HG02678 (cell line): ENCODE measurements at regions not wholly inside any gene's neighbourhood (a gene's known extent, or its start where the extent isn't known, plus 50 kb on each side); places are given as distances from the start of the nearest gene placed in this dataset.

Experiments
- ATAC-seq: cut with Tn5 transposase; IDR thresholded peaks from one replicate; pipeline ENCODE4 v1.9.1; 2021; ENCODE audit warnings: mild to moderate bottlenecking, moderate library complexity; ENCODE audit not compliant: unreplicated experiment

DNA sequence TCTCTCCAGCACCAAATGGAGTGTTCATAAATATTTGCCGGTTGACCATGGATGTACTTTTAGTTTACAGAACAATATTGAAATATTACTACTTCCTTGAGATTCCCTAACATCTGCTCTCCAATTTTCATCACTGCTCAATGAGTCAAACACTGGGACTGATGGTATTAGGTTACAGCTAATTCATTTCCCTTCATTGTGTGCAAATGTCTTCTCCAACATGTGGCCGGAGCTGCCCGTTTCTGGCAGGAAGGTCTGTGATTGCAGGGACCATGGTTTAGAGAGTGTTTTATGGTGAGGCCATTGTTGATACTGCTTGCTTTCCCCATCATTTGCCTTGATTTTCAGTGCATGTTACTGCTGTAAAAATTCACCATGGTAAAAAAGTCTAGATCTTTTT, 209.3 kb downstream of the HS3ST3B1 start:
- no peak for ATAC-seq

DNA sequence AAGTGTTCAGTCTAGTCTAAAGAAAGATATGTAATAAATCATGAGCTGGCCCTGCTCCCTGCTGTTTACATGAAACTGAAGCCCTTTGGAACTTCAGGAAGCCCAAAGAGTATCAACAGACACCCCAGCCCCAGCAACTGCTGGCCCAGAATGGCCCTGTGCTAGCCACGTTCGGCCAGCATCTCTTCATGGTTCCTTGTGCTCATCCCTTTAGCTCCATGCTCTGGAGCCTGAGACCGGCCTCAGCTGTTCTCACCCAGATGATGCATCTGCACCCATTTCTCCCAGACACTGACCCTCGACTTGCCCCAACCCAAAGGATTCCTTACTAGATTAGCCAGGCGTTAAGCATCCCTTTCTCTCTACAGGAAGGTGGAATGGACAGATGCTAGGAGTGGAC, 207.3 kb downstream of the HS3ST3B1 start:
- no peak for ATAC-seq

DNA sequence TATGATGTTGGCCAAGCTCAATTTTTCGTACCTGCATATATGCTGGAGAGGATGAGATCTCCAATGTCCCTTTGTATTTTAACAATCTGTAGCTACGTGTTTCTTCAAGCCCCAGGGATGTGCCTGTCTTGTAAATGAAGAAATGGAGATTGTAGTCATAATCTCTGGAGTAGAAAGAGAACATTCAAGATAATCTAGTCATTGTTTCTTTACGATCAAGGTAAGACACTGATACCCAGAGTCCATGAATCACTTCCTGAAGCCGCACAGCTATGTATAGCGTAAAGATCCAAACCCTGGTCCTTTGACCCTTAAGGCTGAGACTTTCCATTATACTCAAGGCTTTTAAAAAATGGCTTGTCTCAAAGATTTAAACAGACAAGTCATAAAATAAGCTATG, 205.5 kb downstream of the HS3ST3B1 start:
- ATAC-seq: no peak

DNA sequence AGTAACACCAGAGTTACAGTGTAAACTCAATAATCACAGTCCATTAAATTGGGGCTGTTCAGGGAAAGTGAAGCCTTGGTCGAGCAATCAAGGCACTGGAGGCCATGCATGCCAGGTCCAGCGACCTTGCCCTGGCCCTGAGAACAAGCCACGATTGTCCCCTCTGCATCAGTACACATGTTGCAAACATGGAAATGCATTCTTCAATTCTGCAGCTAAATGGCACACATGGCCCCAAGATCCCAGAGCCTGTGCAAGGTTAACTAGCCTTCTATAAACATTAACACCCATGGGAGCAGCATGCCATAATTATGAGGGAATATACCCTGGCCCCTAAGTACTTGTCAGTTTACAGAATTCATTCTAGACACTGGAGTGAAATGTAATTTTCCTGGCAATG, 204.7 kb downstream of the HS3ST3B1 start:
- no peak for ATAC-seq

DNA sequence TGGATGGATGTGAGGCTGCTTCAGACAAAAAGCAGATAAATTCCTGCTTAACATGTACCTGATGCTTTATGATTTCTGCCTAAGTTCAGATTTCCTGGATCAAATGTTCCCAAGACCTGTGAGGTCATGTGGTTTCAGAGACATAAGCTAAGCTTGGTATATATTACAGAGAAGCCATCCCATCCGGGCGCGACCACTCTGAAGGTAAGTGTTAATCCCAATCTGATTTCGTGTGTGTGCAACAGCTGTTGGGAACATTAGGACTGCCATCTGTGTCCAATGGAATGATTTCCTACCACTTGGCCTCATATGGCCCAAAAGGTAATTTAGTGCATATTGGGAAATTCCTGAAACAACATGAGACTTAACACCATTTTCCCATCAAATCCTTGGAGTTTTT, 199.1 kb downstream of the HS3ST3B1 start:
- ATAC-seq: no peak

DNA sequence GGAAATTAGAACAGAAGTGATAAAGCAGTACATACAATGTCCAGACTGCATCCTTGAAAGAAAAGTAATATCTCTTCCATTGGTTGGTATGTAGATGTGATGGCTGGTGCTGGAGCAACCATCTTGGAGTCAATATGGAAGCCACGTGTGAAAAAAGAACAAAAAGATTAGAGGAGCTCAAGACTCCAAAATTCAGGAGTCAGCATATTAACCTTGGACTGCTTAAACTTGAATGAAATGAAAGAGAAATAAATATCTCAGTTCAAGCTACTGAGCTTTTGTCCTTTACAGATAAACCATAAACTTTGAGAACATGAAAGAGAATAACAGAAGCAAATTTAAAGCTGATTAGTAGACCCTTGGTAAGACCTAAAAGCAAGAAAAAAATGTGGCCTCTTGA, 197.9 kb downstream of the HS3ST3B1 start:
- ATAC-seq: no peak

DNA sequence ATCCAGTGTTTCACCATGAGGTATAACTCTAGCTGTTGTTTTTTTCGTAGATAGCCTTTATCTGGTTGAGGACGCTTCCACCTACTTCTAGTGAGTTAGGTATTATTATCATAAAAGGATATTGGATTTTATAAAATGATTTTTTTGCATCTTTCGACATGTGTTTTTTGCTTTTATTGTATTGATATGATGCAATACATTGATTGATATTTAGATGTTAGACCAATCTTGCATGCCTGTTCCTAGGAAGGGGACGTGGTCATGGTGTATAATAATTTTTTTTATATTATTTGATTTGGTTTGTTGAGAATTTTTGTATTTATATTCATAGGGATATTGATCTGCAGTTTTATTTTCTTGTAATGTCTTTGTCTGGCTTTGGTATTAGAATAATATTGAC, 193.3 kb downstream of the HS3ST3B1 start:
- no peak for ATAC-seq

DNA sequence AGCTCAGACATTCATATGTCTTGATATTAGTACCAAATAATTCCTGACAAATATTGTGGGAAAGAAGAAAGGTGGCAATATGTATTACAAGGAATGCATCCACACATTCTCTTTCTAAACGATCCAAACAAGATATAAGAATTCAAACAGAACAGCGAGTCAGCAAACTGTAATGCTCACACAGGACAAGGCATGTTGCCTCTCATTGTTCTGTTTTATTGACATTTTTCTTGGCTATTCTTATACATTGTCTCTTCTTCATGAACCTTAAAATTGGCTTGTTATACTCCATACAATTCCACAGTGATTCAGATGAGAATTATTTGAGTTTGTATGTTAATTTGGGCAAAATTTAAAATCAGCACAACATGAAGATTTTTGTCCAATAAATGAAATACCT, 189.1 kb downstream of the HS3ST3B1 start:
- ATAC-seq: no peak

DNA sequence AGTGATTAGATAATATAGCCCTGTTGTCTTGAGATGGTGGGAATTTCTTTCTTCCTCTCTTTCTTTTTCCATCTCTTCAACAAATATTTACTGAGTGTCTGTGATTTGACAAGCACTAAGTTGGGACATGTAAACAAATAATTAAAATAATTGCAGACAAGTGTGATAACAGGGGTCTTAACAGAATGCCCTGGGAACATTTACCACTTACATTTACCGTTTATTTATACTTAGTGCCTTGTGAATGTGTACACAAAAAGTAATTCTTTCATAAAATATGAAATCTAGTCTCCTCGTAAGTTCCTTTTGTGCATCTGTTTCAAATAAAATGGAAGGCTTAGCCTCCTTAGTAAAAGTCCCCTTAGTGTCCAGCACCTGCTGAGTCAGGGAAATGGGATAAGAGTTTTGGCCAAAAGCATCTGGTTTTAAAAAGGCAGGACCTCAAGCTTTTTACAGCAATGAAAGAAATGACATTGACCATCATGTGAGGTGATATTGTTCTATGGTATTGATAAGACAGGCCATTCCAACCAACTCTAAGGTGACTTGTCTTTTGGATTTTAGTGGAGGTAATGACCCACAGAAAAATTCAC, 188.2 kb downstream of the HS3ST3B1 start:
- ATAC-seq: no peak

DNA sequence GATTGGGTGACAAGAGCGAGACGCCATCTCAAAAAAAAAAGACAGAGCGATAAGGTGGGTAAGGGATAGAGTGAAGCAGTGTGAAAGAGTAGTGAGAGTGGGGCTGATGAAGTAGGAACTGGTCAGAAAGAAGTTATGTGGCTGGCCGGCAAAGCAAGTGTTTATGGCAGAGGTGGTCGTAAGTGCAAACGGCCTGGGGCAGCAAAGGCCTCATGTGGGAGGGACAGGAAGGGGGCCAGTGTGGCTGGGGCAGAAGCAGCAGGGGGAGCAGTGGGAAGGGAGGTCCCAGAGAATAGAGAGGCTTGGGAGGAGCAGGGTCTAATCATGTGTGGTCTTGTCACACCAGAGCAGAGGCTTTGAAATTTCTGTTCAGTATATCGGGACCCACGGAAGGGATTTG, 186.2 kb downstream of the HS3ST3B1 start:
- no peak for ATAC-seq

DNA sequence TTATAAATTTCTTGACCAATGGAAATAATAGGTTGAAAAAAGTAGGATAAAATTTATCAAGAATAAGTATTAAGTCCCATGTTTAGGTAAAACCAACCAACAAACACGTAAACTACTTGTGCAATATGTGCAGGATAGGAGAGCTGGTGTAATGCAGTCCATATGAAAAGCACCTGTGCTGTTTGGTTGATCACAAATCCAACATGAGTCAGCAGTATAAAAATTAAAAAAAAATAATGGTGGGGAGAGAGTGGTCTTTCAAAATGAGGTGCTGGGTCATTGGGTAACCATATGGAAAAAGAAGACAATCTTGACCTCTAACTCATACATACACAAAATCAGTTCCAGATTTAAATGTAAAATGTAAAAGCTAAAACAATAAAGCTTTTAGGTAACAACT, 181.8 kb downstream of the HS3ST3B1 start:
- ATAC-seq: no peak

DNA sequence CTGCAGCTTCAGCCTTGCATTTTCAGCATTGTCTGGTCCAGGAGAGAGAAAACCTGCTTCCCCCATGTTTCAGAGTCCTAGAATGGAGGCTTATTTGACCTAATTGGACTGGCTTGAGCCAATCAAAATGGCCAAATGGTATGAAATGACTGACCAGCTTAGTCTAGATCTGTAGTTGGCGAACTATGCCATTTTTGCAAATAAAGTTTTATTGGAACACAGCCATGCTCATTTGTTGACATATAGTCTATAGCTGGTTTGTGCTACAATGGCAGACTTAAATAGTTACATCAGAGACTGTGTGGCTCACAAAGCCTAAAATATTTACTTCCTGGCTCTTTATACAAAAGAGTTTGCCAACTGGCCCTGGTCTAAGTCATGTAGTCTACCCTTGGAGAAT, 180.8 kb downstream of the HS3ST3B1 start:
- no peak for ATAC-seq

DNA sequence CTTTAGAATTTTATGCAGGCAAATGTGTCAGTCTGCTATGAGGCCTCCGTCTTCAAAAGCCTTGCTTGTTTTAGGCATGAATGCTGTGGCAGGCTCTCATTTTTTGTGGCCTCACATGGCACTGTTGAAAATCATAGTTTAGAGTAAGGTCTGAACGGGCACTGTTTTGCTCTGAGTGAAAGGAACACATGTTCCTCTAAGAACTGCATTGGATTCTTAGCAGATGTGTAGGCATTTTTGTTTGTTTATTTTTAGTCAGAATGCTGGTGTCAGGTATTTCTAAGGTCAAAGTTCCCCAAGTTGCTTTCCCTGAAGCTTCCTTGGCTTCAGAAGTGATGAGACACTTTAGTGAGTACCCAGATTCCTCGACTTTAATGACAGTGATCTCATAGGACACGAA, 173.7 kb downstream of the HS3ST3B1 start:
- no peak for ATAC-seq

DNA sequence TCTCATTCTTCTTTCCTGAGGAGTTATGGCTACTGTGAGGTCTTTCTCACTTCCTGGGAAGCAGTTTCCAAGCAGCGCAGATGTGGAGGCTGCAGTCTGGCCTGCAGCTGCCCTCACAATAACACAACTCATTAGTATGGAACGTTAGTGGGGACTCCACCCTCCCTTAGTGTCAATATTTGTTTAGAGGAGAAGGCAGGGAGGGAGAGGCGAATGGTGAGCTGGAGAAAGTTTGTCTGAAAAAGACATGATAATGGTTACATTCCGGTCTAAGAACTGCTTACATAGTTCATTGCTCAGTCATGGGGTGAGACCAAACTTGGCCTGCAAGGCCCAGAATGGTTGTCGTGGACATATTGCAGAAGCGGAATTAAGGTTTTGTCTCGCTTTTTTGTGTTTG, 170.2 kb downstream of the HS3ST3B1 start:
- no peak for ATAC-seq

DNA sequence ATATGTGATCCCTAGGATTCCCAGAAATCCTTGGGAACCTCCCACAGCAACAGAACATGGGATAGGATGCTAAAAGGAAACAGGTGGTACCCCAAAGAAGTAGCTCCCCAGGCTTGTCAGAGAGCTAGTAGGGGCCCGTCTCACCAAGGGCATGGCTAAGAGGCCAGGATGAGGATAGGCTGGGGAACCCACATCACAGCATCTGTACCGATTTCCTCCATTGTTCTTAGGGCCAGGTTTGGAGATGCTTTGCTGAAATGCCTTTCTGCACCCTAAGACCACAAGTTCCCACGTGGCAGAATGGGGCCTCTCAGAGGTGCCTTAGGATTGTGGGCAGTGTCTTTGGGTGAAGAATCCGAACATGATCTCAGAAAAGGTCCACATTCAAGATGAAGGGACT, 169.5 kb downstream of the HS3ST3B1 start:
- no peak for ATAC-seq

DNA sequence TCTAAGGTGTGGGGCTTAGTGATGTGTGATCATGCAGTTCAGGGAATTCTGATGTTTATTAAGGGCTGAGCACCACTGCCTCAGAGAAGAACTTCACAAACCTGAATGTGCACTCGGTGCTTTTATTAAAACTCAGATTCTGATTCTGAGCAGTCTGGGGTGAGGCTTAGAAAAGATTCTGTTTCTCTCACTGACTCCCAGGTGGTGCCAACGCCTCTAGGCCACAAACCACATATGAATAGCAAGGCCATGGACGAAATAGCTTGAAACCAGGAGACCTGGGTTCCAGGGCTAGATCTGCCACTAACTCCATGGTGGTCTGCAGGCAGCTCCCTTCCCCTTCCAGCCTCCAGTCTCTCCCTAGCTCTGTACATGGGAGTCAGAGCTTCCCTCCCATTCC, 169.1 kb downstream of the HS3ST3B1 start:
- ATAC-seq: no peak

DNA sequence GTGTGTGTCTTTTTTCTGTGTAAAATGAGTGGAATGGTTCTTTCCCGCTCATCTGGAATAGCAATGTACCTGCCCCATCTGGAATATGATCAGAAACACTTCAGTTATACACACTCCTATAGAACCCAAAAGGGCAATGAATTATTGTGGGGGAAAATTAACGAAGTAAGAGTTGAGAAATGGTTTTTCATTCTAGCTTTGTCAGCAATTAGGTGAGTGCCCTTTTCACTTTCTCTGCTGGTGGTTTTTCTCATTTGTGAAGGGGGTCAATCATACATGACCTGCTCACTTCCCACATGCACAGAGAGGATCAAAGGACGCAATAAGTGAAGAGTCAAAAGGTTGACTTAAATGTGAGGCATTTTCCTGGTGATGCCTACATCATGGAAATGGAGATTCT, 168.0 kb downstream of the HS3ST3B1 start:
- no peak for ATAC-seq

DNA sequence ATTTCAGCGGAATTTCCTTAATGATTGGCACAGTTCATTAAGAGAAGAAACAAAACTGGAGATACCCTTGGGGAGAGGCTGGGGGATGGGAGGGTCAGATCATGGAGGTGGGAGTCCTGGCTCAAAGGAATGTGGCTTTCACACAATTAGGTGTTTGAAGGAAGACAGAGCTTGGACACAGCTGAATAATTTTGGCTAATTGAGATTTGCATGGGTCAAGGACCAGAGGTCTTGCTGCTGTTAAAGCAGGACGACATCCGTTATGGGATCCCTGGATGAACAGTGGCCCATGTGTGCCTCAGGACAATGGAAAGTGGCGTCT, 160.3 kb downstream of the HS3ST3B1 start:
- ATAC-seq: no peak

DNA sequence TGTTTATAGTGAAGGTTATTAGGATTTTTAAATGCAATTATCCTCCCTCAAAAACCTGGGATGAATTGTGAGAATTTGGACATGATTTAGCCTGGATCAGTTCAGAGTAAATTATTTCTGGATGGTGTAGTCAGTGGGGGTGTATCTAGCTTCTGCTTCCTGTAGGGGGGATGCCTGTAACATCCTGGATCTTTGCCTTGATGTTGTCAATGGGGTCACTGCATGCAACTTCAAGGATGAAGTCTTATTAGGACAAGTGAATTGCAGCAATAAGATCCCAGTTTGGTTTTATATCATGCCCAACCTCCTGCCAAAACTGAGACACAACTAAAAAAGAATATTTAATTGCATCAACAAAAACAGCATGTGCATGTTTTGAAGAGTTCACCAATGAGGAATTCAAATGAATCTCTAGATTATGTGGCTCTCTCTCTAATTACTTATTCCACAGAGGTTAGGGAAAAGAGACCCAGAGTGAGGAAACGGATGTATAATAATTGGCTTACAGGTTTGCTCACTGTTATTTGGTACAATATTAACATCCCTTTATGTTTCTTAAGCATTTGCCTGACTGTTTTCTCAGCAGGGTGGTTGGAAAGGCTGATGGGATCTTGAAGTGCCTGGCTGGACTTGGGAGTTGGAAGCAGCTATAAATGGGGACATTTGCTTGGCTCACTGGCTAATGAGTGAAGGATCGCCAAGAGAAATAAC, 159.8 kb downstream of the HS3ST3B1 start:
- no peak for ATAC-seq

DNA sequence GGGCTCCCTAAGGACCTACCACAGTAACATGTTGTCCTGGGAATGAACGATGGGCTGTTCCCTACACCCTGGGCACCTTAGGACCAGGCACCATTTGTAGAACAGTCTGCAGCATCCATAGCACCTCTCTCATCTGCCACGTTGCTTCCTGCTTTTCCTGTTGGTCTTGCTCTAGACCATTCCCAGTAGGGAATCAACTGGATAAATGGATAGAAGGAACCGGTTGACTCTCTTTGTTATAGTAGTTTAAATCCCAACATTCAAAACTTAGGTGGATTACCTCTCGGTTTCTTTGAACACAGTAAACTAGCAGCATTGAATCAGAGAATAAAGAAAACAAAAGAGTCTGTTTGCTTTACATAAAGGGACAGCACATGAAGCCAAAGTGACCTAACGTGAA, 159.1 kb downstream of the HS3ST3B1 start:
- no peak for ATAC-seq

DNA sequence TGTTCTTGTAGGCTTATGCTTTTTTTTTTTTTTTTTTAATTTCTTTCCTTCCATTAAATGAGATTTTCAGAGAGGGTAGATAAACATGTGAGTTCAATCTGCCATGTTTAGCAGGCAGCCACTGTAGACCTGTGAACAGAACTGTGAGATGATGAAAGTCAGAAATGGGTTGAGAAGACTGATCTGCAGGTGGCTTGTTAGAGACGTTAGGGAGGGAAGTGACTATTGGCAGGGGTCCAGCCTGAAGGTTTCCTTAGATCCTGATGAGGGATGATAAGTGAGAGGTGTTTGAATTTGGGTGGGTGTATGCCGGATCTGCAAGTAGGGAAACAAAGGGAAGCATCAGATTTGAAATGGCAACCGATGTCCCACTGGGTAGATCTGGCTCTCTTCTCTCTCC, 157.8 kb downstream of the HS3ST3B1 start:
- no peak for ATAC-seq

DNA sequence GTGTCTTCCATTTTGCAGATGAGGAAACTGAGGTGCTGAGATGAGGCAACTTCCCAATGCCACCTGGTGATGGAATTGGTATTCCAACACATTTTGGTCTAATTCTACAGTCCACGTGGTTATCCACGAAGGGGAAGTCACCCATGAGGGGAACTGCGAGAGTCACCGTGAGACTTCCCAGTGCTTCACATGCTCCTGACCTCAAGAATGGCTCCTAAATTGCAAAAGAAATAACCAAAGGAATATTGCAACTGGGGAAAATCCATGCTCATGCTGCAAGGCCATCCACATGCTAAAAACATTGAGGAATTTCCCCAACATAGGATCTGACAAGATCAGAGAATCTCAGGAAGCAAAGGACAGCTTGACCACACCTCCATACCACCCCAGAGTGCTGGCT, 153.9 kb downstream of the HS3ST3B1 start:
- no peak for ATAC-seq

DNA sequence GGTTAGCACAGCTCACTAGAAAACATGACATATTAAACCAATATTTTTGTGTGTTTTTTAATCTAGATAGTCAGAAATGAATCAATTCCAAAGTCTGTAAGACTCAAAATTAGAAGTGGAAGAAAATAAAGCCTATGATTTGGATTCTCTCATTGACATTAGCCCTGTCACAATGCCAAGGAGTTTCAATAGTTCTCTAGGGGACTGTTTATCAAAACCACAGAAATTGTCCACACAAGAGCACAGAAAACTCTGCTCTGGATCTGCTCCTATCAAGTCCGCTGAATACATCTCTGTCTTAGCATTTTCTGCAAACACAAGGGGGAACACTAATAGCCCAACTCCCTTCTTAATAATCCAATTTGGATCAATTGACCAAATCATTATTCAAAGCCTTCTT, 152.0 kb downstream of the HS3ST3B1 start:
- no peak for ATAC-seq
